ENCODE measurements at regions not wholly inside any gene's neighbourhood (a gene's known extent, or its start where the extent isn't known, plus 50 kb on each side); places are given as distances from the start of the nearest gene placed in this dataset.

GRCh38 chr4:111952688-111953087 is 192.6 kb upstream of the FAM241A start:
- in situ Hi-C loops (cut with HindIII; ENCODE audit: low pct_unique_long_range_greater_than_20kb, low sequenced_read_pairs) = no loop called here
- H3K4me1 ChIP-seq (ENCODE audit: control insufficient read depth, insufficient read depth, low read length) = no peaks in the 10 kb centered on the region
- CTCF ChIA-PET = no interaction called here
- BruUV-seq (replicated peaks) = no TSS peak
- H3K4me3 ChIP-seq (ENCODE audit: low read depth in 2 of 2, low read length in 2 of 2) = no peak overlapping the region
- no peaks in the 10 kb centered on the region for H3K9me3 ChIP-seq (ENCODE audit: control insufficient read depth, insufficient read depth, low read depth, low read length)
- TF ChIP-seq REST (IDR thresholded peaks at IDR 0.05; ENCODE audit: insufficient read depth in 1 of 2, low read depth in 2 of 2, low read length in 1 of 2) (no peak), SIN3A (IDR thresholded peaks at IDR 0.05; ENCODE audit: borderline replicate concordance, insufficient read depth, low read depth, low read length) (no peak), CTCF (IDR thresholded peaks at IDR 0.05) (no peak), TCF7L2 (IDR thresholded peaks at IDR 0.05; ENCODE audit: low read depth, low read length) (no peak), POLR2AphosphoS5 (IDR thresholded peaks at IDR 0.05; ENCODE audit: low read depth, low read length) (no peak)
- DNase-seq (ENCODE audit: low read depth, low spot score) = no peak
- ATAC-seq = no peak
- POLR2A ChIA-PET = no interaction called here
- intact Hi-C loops (cut with micrococcal nuclease; ENCODE audit: unreplicated experiment) = no loop called here
- H3K27me3 ChIP-seq (ENCODE audit: control insufficient read depth, insufficient read depth, low read length) = no peaks in the 10 kb centered on the region
- no peak overlapping the region for H3K27ac ChIP-seq (ENCODE audit: low read length)
- no peaks in the 10 kb centered on the region for H3K36me3 ChIP-seq (ENCODE audit: control insufficient read depth, insufficient read depth, low read length)

- Histone ChIP-seq H3K36me3 (ENCODE audit: control insufficient read depth, insufficient read depth, low read length) (no peaks in the 10 kb centered on the region), H3K27ac (ENCODE audit: low read length) (no peak overlapping the region), H3K27me3 (ENCODE audit: control insufficient read depth, insufficient read depth, low read length) (no peaks in the 10 kb centered on the region), H3K9me3 (ENCODE audit: control insufficient read depth, insufficient read depth, low read depth, low read length) (no peaks in the 10 kb centered on the region), H3K4me1 (ENCODE audit: control insufficient read depth, insufficient read depth, low read length) (no peaks in the 10 kb centered on the region), H3K4me3 (ENCODE audit: low read depth in 2 of 2, low read length in 2 of 2) (no peak overlapping the region)
- in situ Hi-C loops (cut with HindIII; ENCODE audit: low pct_unique_long_range_greater_than_20kb, low sequenced_read_pairs) = no loop called here
- ATAC-seq (no peak), DNase-seq (ENCODE audit: low read depth, low spot score) (no peak)
- intact Hi-C loops (cut with micrococcal nuclease; ENCODE audit: unreplicated experiment) = no loop called here
- ChIA-PET CTCF (no interaction called here), POLR2A (no interaction called here)
- TF ChIP-seq TCF7L2 (IDR thresholded peaks at IDR 0.05; ENCODE audit: low read depth, low read length) (no peak), SIN3A (IDR thresholded peaks at IDR 0.05; ENCODE audit: borderline replicate concordance, insufficient read depth, low read depth, low read length) (no peak), CTCF (IDR thresholded peaks at IDR 0.05) (no peak), POLR2AphosphoS5 (IDR thresholded peaks at IDR 0.05; ENCODE audit: low read depth, low read length) (no peak), REST (IDR thresholded peaks at IDR 0.05; ENCODE audit: insufficient read depth in 1 of 2, low read depth in 2 of 2, low read length in 1 of 2) (no peak)
- BruUV-seq (replicated peaks) = no TSS peak
Observed at GRCh38 chr4:111954550-111954949, 190.7 kb upstream of the FAM241A start.
